ENCODE measurements at regions not wholly inside any gene's neighbourhood (a gene's known extent, or its start where the extent isn't known, plus 50 kb on each side); places are given as distances from the start of the nearest gene placed in this dataset.
A peak's percentile ranks its signal among the peaks of the same experiment; 100 is the strongest.

DNA sequence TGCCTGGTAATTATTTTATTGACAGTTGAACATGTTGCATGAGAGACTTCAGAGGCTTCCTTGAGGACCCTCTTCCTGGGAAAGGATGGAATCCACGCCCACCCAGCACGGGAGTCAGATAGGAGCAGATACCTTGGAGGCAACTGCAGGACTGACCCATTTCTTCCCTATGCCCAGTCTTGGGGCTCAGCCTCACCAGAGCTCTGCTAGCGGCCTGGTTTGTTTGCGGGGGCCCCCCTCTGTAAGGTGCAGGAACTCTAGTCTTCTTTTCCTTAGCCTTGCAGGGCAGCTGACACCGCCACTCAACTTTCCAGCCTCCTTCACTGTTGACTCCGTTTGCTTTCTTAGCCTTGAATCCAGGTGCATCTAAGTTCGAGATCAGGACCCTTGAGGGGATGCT is 1032.8 kb downstream of the BRD1 start:
- H3K4me1 ChIP-seq (replicated peaks in 1 of 2) = no peaks in the 10 kb centered on the region
- WGBS, 10 experiments = 11 to 76% (median 36%) methylated on average over 4 to 6 of the region's 7 CpGs; no CpG with 5 or more reads in 5 of the 10 experiments
- H3K27ac ChIP-seq = no peak overlapping the region
- no peak for ATAC-seq (replicated peaks in 6 of 8)
- in situ Hi-C loops (cut with MboI; ENCODE audit: low pct_unique_long_range_greater_than_20kb in 2 of 9, low sequenced_read_pairs in 9 of 9, unreplicated experiment in 9 of 9) = no loop called here
- no peak overlapping the region for H3K4me3 ChIP-seq

DNA sequence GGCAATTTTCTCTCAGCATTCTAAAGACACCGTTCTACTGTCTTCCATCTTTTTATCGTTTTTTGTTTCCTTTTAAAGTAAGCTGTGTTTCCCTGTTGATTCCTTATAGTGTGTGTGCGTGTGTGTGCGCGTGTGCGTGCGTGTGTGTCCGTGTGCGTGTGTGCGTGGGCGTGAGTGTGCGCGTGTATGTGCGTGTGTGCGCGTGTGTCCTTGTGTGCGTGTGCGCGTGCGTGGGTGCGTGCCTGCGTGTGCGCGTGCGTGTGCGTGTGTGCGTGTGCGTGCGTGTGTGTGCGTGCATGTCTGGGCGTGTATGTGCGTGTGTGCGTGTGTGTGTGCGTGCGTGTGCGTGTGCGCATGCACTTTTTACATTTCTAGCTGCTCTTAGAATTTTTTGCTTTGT is 1033.7 kb downstream of the BRD1 start:
- Histone ChIP-seq H3K4me3 (no peak overlapping the region), H3K4me1 (replicated peaks in 1 of 2) (no peaks in the 10 kb centered on the region), H3K27ac (no peak overlapping the region)
- 61 to 88% (median 81%) methylated on average over 2 to 16 of the region's 37 CpGs; no CpG with 5 or more reads in 1 of the 10 experiments for WGBS, 10 experiments
- ATAC-seq (replicated peaks in 6 of 8) = no peak
- in situ Hi-C loops (cut with MboI; ENCODE audit: low pct_unique_long_range_greater_than_20kb in 2 of 9, low sequenced_read_pairs in 9 of 9, unreplicated experiment in 9 of 9) = no loop called here

DNA sequence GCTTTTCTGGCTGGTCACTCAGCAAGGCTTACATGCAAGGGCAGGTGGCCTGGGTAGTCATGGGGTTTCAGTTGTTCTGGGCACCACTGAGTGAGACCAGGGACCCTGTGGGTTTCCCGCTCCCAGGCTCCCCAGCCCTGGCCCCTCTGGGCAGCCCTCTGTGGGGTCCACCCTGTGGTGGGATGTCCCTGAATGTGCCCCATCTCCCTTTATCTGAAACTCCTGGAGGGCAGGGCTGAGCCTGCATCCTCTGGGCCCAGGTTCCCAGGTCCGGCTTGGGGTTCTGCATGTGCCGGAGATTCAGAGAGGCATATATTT is 1041.0 kb downstream of the BRD1 start:
- H3K4me3 ChIP-seq = no peak overlapping the region
- 79 to 100% (median 100%) methylated on average over 1 to 3 of the region's 3 CpGs; no CpG with 5 or more reads in 5 of the 10 experiments for WGBS, 10 experiments
- H3K4me1 ChIP-seq (replicated peaks in 1 of 2) = no peaks in the 10 kb centered on the region
- H3K27ac ChIP-seq = no peak overlapping the region
- in situ Hi-C loops (cut with MboI; ENCODE audit: low pct_unique_long_range_greater_than_20kb in 2 of 9, low sequenced_read_pairs in 9 of 9, unreplicated experiment in 9 of 9) = no loop called here
- ATAC-seq (replicated peaks in 6 of 8) = no peak

DNA sequence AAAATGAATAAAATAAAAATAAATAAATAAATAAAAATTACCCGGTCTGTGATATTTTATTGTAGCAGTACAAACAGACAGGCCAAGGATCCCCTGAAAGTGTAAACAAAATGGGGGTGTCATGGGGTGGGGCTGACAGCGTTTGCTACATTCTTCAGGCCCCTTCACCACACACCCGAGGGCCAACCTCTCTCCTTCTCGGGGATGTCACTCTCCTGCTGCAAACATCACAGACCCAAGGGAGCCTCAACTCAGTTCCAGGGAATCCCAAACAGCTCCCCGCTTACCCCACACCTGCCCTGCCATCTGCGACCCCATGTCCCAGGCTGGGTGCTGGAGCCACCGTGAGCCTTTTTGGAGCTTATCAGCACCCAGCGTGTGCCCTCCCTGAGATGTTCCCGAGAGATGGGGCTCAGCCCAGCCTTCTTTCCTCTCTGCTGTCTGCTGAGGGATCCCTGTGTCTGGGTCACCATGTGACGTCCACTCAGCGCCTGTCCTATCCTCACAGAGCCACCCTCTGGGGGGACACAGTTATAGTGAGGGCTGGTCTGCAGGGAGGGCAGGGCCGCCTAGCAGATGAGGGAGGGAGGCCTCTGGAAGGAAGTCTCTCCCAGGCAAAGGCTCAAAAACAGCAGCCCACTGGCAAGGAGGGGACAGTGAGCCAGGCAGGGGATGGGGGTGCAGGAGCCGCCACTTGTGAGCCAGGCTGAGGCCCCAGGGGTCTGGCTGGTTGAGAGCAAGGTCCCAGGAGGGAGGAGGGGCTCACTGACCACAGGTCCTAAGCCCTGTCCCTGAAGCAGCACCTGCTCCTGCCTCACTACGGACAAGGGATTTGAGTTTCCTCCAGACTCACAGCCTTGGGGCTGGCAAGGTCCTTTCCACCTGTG is 1041.6 kb downstream of the BRD1 start:
- H3K4me1 ChIP-seq (replicated peaks in 1 of 2) = no peaks in the 10 kb centered on the region
- in situ Hi-C loops (cut with MboI; ENCODE audit: low pct_unique_long_range_greater_than_20kb in 2 of 9, low sequenced_read_pairs in 9 of 9, unreplicated experiment in 9 of 9) = no loop called here
- peak in 1 of 8 experiments; percentile 70 for ATAC-seq (replicated peaks in 6 of 8)
- H3K27ac ChIP-seq = no peak overlapping the region
- WGBS, 10 experiments = 44 to 100% (median 56%) methylated on average over 1 to 5 of the region's 14 CpGs; no CpG with 5 or more reads in 1 of the 10 experiments
- no peak overlapping the region for H3K4me3 ChIP-seq

DNA sequence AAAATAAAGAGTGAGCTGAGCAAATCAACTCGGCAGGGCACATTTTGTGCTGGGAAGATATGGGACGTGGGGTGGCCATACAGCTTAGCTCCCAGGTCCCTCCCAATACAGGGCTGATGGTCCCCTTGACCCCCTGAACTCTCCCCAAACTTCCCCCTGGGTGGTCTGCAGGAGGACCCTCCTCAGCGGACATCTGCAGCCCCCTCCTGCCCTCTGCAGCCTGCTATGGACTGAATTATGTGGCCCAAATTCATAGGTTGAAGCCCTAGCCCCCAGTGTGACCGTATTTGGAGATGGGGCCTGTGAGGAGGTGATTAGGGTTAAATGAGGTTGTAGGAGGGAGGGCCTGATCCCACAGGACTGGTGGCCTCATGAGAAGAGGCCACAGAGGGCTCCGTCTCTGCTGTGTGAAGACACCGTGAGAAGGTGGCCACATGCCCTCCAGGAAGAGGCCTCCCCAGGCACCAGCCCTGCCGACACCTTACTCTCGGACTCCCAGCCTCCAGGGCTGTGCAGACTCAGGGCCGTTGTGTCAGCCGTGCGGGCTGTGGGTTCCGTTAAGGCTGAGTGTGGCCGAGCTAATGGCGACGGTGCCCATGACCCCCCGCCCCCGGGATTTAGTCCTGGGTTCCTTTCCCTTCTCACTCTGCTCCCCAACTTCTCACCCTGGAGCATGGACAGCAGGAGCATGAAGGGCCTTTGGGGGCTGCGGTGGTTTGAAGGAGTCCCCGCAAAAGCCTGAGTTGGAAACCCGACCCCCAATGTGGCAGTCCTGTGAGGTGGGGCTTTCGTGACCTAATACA is 1042.8 kb downstream of the BRD1 start:
- in situ Hi-C loops (cut with MboI; ENCODE audit: low pct_unique_long_range_greater_than_20kb in 2 of 9, low sequenced_read_pairs in 9 of 9, unreplicated experiment in 9 of 9) = no loop called here
- 25 to 100% (median 88%) methylated on average over 1 to 13 of the region's 21 CpGs; no CpG with 5 or more reads in 2 of the 10 experiments for WGBS, 10 experiments

DNA sequence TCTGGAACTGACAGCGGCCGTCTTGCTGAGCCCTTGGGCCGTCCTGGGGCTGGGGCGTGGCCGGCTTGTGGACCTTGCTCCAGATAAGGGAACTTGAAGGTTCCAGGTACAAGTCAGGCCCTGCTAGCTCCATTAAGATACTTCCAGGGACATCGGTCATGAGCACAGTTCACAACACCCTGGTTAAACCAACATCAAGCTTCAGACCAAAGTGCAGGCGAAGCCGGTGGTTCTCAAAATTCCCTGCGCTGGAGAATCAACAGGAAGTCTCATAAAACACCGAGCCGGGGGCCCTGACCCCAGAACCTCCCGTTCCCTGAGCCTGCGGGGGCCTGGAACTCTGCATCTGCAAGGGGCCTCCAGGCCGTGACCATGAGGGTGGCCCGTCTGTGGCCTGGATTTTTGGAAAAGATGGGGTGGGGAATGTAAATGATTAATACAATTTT is 1043.8 kb downstream of the BRD1 start:
- in situ Hi-C loops (cut with MboI; ENCODE audit: low pct_unique_long_range_greater_than_20kb in 2 of 9, low sequenced_read_pairs in 9 of 9, unreplicated experiment in 9 of 9) = no loop called here
- Histone ChIP-seq H3K27ac (no peak overlapping the region), H3K4me1 (replicated peaks in 1 of 2) (no peaks in the 10 kb centered on the region), H3K4me3 (no peak overlapping the region)
- ATAC-seq (replicated peaks in 6 of 8) = no peak
- WGBS, 10 experiments = 58 to 95% (median 83%) methylated on average over 2 to 10 of the region's 15 CpGs; no CpG with 5 or more reads in 4 of the 10 experiments

More for the DNA sequence above, 1042.8 kb downstream of the BRD1 start:
- no peak for ATAC-seq (replicated peaks in 6 of 8)
- no peak overlapping the region for H3K4me3 ChIP-seq
- no peaks in the 10 kb centered on the region for H3K4me1 ChIP-seq (replicated peaks in 1 of 2)
- H3K27ac ChIP-seq = no peak overlapping the region

DNA sequence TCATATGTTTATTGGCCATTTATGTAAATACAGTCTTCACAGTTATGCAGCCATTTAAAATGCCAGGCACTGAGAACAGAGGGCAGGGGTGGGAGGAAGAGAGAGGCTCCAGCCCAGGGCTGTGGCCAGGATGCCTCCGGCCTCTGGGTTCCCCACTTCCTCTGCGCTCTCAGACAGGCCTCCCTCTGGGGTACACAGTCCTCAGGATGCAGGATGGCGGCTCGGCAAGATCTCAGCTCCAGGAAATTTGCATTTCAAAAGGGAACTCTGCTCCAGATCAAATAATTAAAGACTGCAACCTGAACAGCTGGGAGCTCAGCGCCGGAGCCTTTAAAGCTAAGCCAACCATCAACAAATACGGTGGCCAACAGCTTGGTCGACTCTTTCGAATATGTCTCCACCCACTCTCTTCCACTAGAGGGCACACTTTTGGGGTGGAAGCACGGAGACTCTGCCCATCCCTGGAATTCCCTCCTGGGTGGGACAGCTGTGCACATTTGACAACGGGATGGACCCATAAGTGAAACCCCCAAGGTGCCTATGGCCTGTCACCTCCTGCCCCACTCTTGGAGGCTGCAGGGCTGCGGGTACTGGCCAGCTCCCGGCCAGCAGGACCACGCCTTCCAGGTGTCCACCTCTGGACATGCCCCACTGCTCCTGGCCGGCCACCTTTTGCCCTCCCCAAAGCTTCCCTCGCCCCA is 1044.7 kb downstream of the BRD1 start:
- ATAC-seq (replicated peaks in 6 of 8) = peak in 1 of 8 experiments; percentile 58
- Histone ChIP-seq H3K4me1 (replicated peaks in 1 of 2) (no peaks in the 10 kb centered on the region), H3K27ac (no peak overlapping the region), H3K4me3 (no peak overlapping the region)
- 0 to 100% (median 22%) methylated on average over 1 to 5 of the region's 16 CpGs for WGBS, 10 experiments
- in situ Hi-C loops (cut with MboI; ENCODE audit: low pct_unique_long_range_greater_than_20kb in 2 of 9, low sequenced_read_pairs in 9 of 9, unreplicated experiment in 9 of 9) = no loop called here

DNA sequence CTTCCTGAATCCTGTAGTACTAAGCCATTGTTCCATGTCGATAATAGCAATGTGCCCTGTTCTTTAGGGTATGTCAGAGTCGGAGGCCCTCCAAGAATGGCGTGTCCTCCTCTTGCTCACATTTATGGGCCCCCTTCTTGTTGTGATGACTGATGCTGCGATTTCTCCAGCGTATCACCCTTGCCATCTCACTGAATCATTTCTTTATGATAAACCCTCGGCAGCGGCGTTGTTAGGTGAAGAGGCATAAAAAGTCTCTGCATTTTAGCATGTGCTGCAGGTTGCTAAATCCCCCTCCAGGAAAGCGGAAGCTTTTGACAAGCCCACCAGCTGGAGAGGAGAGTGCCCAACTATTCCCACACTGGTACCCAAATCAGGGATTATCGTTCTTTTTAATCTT is 1045.3 kb downstream of the BRD1 start:
- no peaks in the 10 kb centered on the region for H3K4me1 ChIP-seq (replicated peaks in 1 of 2)
- in situ Hi-C loops (cut with MboI; ENCODE audit: low pct_unique_long_range_greater_than_20kb in 2 of 9, low sequenced_read_pairs in 9 of 9, unreplicated experiment in 9 of 9) = no loop called here
- ATAC-seq (replicated peaks in 6 of 8) = no peak
- WGBS, 10 experiments = 37 to 74% (median 61%) methylated on average over 1 to 8 of the region's 10 CpGs; no CpG with 5 or more reads in 1 of the 10 experiments
- H3K4me3 ChIP-seq = no peak overlapping the region
- no peak overlapping the region for H3K27ac ChIP-seq

DNA sequence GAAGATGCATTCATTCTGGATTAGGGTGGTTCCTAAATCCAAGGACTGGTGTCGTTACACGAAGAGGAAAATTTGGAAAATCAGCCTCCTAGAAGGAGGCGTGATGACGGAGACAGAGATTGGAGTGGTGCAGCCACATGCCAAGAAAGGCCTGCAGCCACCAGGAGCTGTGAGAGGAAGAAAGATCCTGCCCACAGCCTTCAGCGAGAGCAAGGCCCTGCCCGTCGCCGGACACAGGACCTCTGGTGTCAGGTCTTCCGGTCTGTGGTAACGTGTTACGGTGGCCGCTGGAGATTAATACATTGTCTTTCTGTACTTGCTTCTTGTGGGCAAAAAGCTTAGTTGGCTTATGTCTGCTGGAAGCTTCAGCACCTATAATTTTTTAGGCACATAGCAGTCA is 1045.8 kb downstream of the BRD1 start:
- 59 to 100% (median 87%) methylated on average over 3 to 4 of the region's 12 CpGs; no CpG with 5 or more reads in 4 of the 10 experiments for WGBS, 10 experiments
- no peak for ATAC-seq (replicated peaks in 6 of 8)
- in situ Hi-C loops (cut with MboI; ENCODE audit: low pct_unique_long_range_greater_than_20kb in 2 of 9, low sequenced_read_pairs in 9 of 9, unreplicated experiment in 9 of 9) = no loop called here
- Histone ChIP-seq H3K27ac (no peak overlapping the region), H3K4me3 (no peak overlapping the region), H3K4me1 (replicated peaks in 1 of 2) (no peaks in the 10 kb centered on the region)

DNA sequence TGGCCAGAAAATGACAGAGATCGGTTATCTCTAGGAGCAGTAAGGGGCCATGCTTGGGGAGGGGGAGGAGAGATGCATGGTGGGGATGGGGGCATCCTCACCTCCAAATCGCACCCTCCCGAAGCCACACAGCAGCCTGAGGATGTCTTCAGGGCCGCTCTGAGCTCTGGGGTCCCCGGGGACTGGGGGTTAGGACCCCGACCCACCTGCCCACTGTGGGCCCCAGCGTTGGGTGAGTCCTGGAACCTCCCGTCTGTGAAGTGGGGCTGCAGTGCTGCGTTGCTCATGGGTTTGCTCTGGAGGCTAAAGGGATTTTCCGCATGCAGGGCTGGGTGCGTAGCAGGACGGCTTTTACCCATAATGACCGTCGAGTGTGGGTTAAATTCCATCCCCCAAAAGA is 1046.3 kb downstream of the BRD1 start:
- in situ Hi-C loops (cut with MboI; ENCODE audit: low pct_unique_long_range_greater_than_20kb in 2 of 9, low sequenced_read_pairs in 9 of 9, unreplicated experiment in 9 of 9) = no loop called here
- H3K27ac ChIP-seq = no peak overlapping the region
- no peak for ATAC-seq (replicated peaks in 6 of 8)
- H3K4me3 ChIP-seq = no peak overlapping the region
- WGBS, 10 experiments = 67 to 80% (median 73%) methylated on average over 1 to 5 of the region's 14 CpGs; no CpG with 5 or more reads in 5 of the 10 experiments
- H3K4me1 ChIP-seq (replicated peaks in 1 of 2) = no peaks in the 10 kb centered on the region

DNA sequence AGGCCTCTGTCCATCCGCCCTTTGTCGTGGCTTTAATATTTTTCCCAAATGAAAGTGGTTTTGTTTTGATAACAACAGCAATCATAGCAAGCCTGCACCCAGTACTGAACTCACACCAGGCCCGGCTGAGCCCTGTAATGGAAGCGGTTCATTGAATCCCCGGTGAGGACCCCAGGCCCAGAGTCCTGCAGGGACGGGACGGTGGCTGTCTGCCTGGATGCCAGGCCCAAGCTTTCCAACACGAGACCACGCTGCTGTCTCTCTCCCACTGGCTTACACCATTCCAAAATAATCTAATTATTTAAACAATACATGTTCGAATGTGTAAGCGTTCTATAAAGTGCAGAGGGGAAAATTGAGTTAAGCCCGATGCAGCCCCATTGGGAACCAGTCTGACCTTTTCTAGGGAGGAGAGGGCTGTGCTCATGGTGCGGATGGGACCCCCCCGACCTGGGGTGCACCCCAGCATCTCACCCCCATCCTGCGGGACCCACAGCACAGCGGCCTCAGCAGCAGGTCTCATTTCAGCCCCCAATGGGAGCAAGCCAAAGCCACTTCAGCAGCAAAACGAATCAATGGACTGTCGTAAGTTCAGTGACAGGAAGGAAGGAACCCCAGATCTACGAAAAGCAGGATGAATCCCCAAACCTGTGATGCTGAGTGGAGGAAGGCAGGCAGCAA is 1046.9 kb downstream of the BRD1 start:
- Histone ChIP-seq H3K4me1 (replicated peaks in 1 of 2) (no peaks in the 10 kb centered on the region), H3K27ac (no peak overlapping the region), H3K4me3 (no peak overlapping the region)
- in situ Hi-C loops (cut with MboI; ENCODE audit: low pct_unique_long_range_greater_than_20kb in 2 of 9, low sequenced_read_pairs in 9 of 9, unreplicated experiment in 9 of 9) = no loop called here
- WGBS, 10 experiments = 17 to 82% (median 49%) methylated on average over 1 to 7 of the region's 19 CpGs; no CpG with 5 or more reads in 2 of the 10 experiments
- no peak for ATAC-seq (replicated peaks in 6 of 8)

DNA sequence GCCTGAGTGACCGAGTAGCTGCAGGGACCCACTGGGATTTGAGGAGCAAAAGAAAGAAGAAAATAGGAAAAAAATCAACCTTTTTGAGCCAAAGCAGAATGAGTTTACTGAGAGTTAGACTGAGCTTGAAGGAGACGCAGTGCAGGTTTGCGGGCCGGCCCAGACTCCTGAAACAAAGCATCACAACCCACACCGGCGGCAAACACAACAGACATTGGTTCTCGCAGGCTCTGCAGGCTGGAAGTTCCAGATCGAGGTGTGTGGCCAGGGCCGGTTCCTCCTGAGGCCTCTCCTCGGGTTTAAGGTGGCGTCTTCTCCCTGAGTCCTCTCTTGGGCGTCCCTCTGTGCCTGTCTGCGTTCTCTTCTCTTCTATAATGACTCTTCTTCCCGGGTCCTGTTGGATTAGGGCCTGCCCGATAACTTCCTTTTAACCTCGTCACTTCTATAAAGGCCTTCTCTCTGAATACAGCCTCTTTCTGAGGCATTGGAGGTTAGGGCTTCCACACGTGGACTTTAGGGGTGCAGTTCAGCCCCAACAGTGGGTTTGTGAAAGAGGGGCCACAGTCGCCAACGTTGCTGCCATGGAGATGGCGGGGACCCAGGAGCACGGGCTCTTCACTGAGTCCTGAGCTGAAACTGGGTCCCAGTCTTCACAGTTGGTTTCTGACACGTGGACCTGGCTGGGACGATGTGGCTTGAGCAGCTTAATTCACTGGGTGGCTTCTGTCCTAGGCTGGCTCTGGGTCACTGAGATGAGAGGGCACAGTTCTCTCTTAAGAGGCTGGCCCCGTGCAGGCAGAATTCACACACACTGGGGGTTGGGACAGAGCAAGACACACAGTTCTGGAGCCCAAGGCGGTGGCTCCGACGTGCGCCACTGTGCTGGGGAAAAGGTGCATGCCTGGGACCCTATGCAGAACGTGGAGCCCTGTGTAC is 1047.7 kb downstream of the BRD1 start:
- in situ Hi-C loops (cut with MboI; ENCODE audit: low pct_unique_long_range_greater_than_20kb in 2 of 9, low sequenced_read_pairs in 9 of 9, unreplicated experiment in 9 of 9) = no loop called here
- ATAC-seq (replicated peaks in 6 of 8) = no peak
- 20 to 95% (median 39%) methylated on average over 1 to 15 of the region's 29 CpGs; no CpG with 5 or more reads in 1 of the 10 experiments for WGBS, 10 experiments
- Histone ChIP-seq H3K4me3 (no peak overlapping the region), H3K27ac (no peak overlapping the region), H3K4me1 (replicated peaks in 1 of 2) (no peaks in the 10 kb centered on the region)
